SU-DHL-6 (cell line): ENCODE measurements at regions not wholly inside any gene's neighbourhood (a gene's known extent, or its start where the extent isn't known, plus 50 kb on each side); places are given as distances from the start of the nearest gene placed in this dataset.

Source experiments
- EZH2phosphoT487 ChIP-seq: fragments of 200-600 bp; sonication (generic), shearing (Covaris generic); conservative IDR thresholded peaks from 2 replicates; pipeline ENCODE4 v1.6.1; 2018; ENCODE audit warnings: mild to moderate bottlenecking, antibody characterized with exemption, low read length, moderate library complexity, mixed read lengths
- TF ChIP-seq, protein P1 (sequence below): fragments of 200-600 bp; sonication (generic); IDR thresholded peaks from one replicate; pipeline ENCODE4 v1.5.1; 2017; ENCODE audit warnings: antibody characterized with exemption, mild to moderate bottlenecking, low read length, moderate library complexity; ENCODE audit not compliant: insufficient read depth, poor library complexity, severe bottlenecking

DNA sequence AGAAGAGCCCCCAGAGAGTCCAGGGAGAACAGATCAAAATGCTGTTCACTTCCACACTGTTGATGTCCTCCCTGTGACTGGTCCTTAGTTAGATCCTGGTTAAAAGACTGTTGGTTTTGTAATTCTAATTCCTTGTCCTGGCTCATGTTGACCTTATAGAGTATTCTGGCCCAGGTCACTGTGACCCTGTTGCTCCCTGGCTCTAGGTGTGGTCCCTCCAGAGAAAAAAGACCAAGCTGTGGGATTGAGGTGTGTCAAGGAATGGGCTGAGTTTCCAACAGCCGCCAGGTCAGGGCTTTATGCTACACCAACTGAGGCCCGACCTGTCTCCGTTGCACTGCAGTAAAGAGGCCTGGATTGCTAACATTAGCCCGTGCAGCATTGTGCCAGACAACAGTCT, 241.0 kb upstream of the MSX2 start:
- TF ChIP-seq, protein P1, sequence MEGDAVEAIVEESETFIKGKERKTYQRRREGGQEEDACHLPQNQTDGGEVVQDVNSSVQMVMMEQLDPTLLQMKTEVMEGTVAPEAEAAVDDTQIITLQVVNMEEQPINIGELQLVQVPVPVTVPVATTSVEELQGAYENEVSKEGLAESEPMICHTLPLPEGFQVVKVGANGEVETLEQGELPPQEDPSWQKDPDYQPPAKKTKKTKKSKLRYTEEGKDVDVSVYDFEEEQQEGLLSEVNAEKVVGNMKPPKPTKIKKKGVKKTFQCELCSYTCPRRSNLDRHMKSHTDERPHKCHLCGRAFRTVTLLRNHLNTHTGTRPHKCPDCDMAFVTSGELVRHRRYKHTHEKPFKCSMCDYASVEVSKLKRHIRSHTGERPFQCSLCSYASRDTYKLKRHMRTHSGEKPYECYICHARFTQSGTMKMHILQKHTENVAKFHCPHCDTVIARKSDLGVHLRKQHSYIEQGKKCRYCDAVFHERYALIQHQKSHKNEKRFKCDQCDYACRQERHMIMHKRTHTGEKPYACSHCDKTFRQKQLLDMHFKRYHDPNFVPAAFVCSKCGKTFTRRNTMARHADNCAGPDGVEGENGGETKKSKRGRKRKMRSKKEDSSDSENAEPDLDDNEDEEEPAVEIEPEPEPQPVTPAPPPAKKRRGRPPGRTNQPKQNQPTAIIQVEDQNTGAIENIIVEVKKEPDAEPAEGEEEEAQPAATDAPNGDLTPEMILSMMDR = no peak
- TF ChIP-seq EZH2phosphoT487 = no peak
